ENCODE measurements at regions not wholly inside any gene's neighbourhood (a gene's known extent, or its start where the extent isn't known, plus 50 kb on each side); places are given as distances from the start of the nearest gene placed in this dataset.

DNA sequence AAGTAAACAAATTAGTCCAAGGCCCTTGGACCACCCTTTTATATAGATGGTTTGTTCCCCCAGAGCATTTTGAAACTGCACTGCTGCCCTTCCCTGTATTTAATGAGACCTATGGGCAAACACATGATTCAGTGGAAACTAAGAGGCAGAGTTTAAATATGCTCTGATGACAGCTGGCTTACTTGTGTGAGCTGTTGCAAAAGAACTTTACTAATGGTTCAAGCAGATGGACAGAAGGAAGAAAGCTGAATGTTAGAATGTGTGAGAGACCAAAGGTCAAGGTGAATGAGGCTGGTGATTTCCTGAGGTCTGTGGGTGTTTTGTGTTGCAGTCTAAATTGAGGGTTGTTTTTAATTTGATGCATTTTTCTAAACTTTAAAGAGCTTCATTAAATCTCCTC, 123.0 kb upstream of the CEP162 start:
- TF ChIP-seq, protein P1, sequence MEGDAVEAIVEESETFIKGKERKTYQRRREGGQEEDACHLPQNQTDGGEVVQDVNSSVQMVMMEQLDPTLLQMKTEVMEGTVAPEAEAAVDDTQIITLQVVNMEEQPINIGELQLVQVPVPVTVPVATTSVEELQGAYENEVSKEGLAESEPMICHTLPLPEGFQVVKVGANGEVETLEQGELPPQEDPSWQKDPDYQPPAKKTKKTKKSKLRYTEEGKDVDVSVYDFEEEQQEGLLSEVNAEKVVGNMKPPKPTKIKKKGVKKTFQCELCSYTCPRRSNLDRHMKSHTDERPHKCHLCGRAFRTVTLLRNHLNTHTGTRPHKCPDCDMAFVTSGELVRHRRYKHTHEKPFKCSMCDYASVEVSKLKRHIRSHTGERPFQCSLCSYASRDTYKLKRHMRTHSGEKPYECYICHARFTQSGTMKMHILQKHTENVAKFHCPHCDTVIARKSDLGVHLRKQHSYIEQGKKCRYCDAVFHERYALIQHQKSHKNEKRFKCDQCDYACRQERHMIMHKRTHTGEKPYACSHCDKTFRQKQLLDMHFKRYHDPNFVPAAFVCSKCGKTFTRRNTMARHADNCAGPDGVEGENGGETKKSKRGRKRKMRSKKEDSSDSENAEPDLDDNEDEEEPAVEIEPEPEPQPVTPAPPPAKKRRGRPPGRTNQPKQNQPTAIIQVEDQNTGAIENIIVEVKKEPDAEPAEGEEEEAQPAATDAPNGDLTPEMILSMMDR (IDR thresholded peaks at IDR 0.05): no peak
- TF ChIP-seq POLR2A (IDR thresholded peaks at IDR 0.05): no peak
